ENCODE measurements at regions not wholly inside any gene's neighbourhood (a gene's known extent, or its start where the extent isn't known, plus 50 kb on each side); places are given as distances from the start of the nearest gene placed in this dataset.

- H3K9me3 ChIP-seq (ENCODE audit: low read depth) = no peaks in the 10 kb centered on the region
Observed at GRCh38 chr11:134888821-134889220, 476.8 kb upstream of the B3GAT1 start.

GRCh38 chr11:134887896-134888295 is 475.9 kb upstream of the B3GAT1 start:
- Histone ChIP-seq H3K9me3 (ENCODE audit: low read depth) (no peaks in the 10 kb centered on the region), H3K4me2 (no peak overlapping the region), H3F3A (ENCODE audit: low read depth) (no peaks in the 10 kb centered on the region), H3K79me2 (ENCODE audit: low read depth) (no peaks in the 10 kb centered on the region), H3K27me3 (no peaks in the 10 kb centered on the region), H3K36me3 (no peaks in the 10 kb centered on the region), H3K4me1 (no peaks in the 10 kb centered on the region), H3K4me3 (no peak overlapping the region), H3K27ac (no peak overlapping the region), H3K9ac (no peak overlapping the region), H2AFZ (replicated peaks) (no peak overlapping the region), H4K20me1 (ENCODE audit: low read depth) (no peaks in the 10 kb centered on the region)
- no peak for DNase-seq (ENCODE audit: low spot score)
- Mint-ChIP-seq H3K27ac (no peak overlapping the region), H3K4me1 (no peaks in the 10 kb centered on the region), H3K27me3 (ENCODE audit: insufficient read depth, low read depth) (peaks cover 10% of the 10 kb centered on the region), H3K9me3 (peaks cover 11% of the 10 kb centered on the region), H3K36me3 (no peaks in the 10 kb centered on the region), H3K4me3 (no peak overlapping the region)
- TF ChIP-seq EZH2phosphoT487 (IDR thresholded peaks at IDR 0.05) = no peak
- no peak for TF ChIP-seq EZH2 (IDR thresholded peaks at IDR 0.05)
- no peak for TF ChIP-seq CTCF (IDR thresholded peaks at IDR 0.05)

More at GRCh38 chr11:134888821-134889220, 476.8 kb upstream of the B3GAT1 start:
- no peaks in the 10 kb centered on the region for H3K36me3 Mint-ChIP-seq
- no peak for TF ChIP-seq EZH2 (IDR thresholded peaks at IDR 0.05)
- no peak for TF ChIP-seq CTCF (IDR thresholded peaks at IDR 0.05)
- TF ChIP-seq EZH2phosphoT487 (IDR thresholded peaks at IDR 0.05) = no peak
- DNase-seq (ENCODE audit: low spot score) = no peak
- H3K27ac Mint-ChIP-seq = no peak overlapping the region
- Histone ChIP-seq H3K4me2 (no peak overlapping the region), H3K9ac (no peak overlapping the region), H3K27ac (no peak overlapping the region), H2AFZ (replicated peaks) (no peak overlapping the region), H3K4me3 (no peak overlapping the region), H3K4me1 (no peaks in the 10 kb centered on the region), H4K20me1 (ENCODE audit: low read depth) (no peaks in the 10 kb centered on the region), H3K27me3 (no peaks in the 10 kb centered on the region), H3K36me3 (no peaks in the 10 kb centered on the region), H3K79me2 (ENCODE audit: low read depth) (no peaks in the 10 kb centered on the region), H3F3A (ENCODE audit: low read depth) (no peaks in the 10 kb centered on the region)
- H3K9me3 Mint-ChIP-seq = peaks cover 11% of the 10 kb centered on the region
- no peak overlapping the region for H3K4me3 Mint-ChIP-seq
- H3K4me1 Mint-ChIP-seq = no peaks in the 10 kb centered on the region
- H3K27me3 Mint-ChIP-seq (ENCODE audit: insufficient read depth, low read depth) = peaks cover 10% of the 10 kb centered on the region

- no peaks in the 10 kb centered on the region for H3K36me3 Mint-ChIP-seq
- TF ChIP-seq EZH2 (IDR thresholded peaks at IDR 0.05) (no peak), CTCF (IDR thresholded peaks at IDR 0.05) (no peak)
- Histone ChIP-seq H3K4me2 (no peak overlapping the region), H3K27ac (no peak overlapping the region), H2AFZ (replicated peaks) (no peak overlapping the region), H3K27me3 (no peaks in the 10 kb centered on the region), H3K4me3 (no peak overlapping the region), H3K9me3 (ENCODE audit: low read depth) (no peaks in the 10 kb centered on the region), H3K4me1 (no peaks in the 10 kb centered on the region), H3F3A (ENCODE audit: low read depth) (no peaks in the 10 kb centered on the region), H3K9ac (no peak overlapping the region), H3K36me3 (no peaks in the 10 kb centered on the region), H3K79me2 (ENCODE audit: low read depth) (no peaks in the 10 kb centered on the region), H4K20me1 (ENCODE audit: low read depth) (no peaks in the 10 kb centered on the region)
- H3K27me3 Mint-ChIP-seq (ENCODE audit: insufficient read depth, low read depth) = no peaks in the 10 kb centered on the region
- no peaks in the 10 kb centered on the region for H3K4me1 Mint-ChIP-seq
- H3K4me3 Mint-ChIP-seq = no peak overlapping the region
- no peaks in the 10 kb centered on the region for H3K9me3 Mint-ChIP-seq
- no peak for DNase-seq (ENCODE audit: low spot score)
- no peak overlapping the region for H3K27ac Mint-ChIP-seq
Observed at GRCh38 chr11:134883484-134883883, 471.4 kb upstream of the B3GAT1 start.
